A549 (cell line): ENCODE measurements at regions not wholly inside any gene's neighbourhood (a gene's known extent, or its start where the extent isn't known, plus 50 kb on each side); places are given as distances from the start of the nearest gene placed in this dataset.
"Not testable (repeated sequence)": the region's sequence is repeated elsewhere in the genome, so short reads cannot be mapped to it uniquely, and the experiment has no call there.

ENCODE experiments used
- CHD4 ChIP-seq: fragments of 200-600 bp; sonication (generic); IDR thresholded peaks from 2 replicates; pipeline ENCODE4 v1.6.1; 2016; ENCODE audit warnings: antibody characterized with exemption, mild to moderate bottlenecking, borderline replicate concordance
- CTCF ChIP-seq: fragments of >200 bp; sonication (Bioruptor Twin); formaldehyde crosslinking; IDR thresholded peaks from 3 replicates; pipeline ENCODE4 v1.5.1; 2016
- EP300 ChIP-seq, 2 experiments: fragments of >200 bp; sonication (Bioruptor Twin); formaldehyde crosslinking; IDR thresholded peaks; 2 replicates in 1 of 2; 3 replicates in 1 of 2; pipeline ENCODE4 v1.6.1; 2016 to 2017
- ESRRA ChIP-seq: fragments of 150-350 bp; IDR thresholded peaks from 2 replicates; pipeline ENCODE4 v1.6.1; 2014; ENCODE audit warnings: mild to moderate bottlenecking, low read length, borderline replicate concordance
- HDAC2 ChIP-seq: fragments of 200-600 bp; sonication (generic); IDR thresholded peaks from 2 replicates; pipeline ENCODE4 v1.6.1; 2016
- JUNB ChIP-seq: fragments of >200 bp; sonication (Bioruptor Twin); formaldehyde crosslinking; IDR thresholded peaks from 2 replicates; pipeline ENCODE4 v1.6.1; 2016
- KDM1A ChIP-seq: fragments of 200-600 bp; sonication (generic); IDR thresholded peaks from 2 replicates; pipeline ENCODE4 v1.6.1; 2016; ENCODE audit warnings: low read depth, mild to moderate bottlenecking
- MAZ ChIP-seq: fragments of 150-350 bp; IDR thresholded peaks from 2 replicates; pipeline ENCODE4 v1.6.1; 2014; ENCODE audit warnings: antibody characterized with exemption, low read depth, low read length, borderline replicate concordance
- MYC ChIP-seq: IDR thresholded peaks from 2 replicates; pipeline ENCODE4 v1.6.1; 2012; ENCODE audit warnings: mild to moderate bottlenecking, inconsistent platforms, low read length, improper control_type of control experiment, borderline replicate concordance
- POLR2A ChIP-seq: IDR thresholded peaks from 2 replicates; pipeline ENCODE4 v1.6.1; 2012; ENCODE audit warnings: mild to moderate bottlenecking, low read length
- POLR2AphosphoS2 ChIP-seq: conservative IDR thresholded peaks from 2 replicates; pipeline ENCODE4 v1.6.1; 2012; ENCODE audit warnings: low read length, improper control_type of control experiment, inconsistent platforms
- RCOR1 ChIP-seq: fragments of 150-350 bp; IDR thresholded peaks from 2 replicates; pipeline ENCODE4 v1.6.1; 2014; ENCODE audit warnings: antibody characterized with exemption, low read length, low read depth
- SMC3 ChIP-seq: fragments of >200 bp; sonication (Bioruptor Twin); formaldehyde crosslinking; IDR thresholded peaks from 3 replicates; pipeline ENCODE4 v1.6.1; 2018; ENCODE audit warnings: inconsistent platforms

GRCh38 chr3:125901473-125901872 is 67.5 kb upstream of the ROPN1B start:
- TF ChIP-seq CTCF; MAZ; HDAC2; JUNB; CHD4; SMC3; RCOR1; POLR2A; MYC; ESRRA; EP300 (IDR thresholded peaks at IDR 0.05); KDM1A; POLR2AphosphoS2: not testable (repeated sequence)
